IPS-NIHi7 (cell line): ENCODE measurements at regions not wholly inside any gene's neighbourhood (a gene's known extent, or its start where the extent isn't known, plus 50 kb on each side); places are given as distances from the start of the nearest gene placed in this dataset.

Source experiments
- DNase-seq: peaks from one replicate; pipeline ENCODE4 v3.0.0; 2012; ENCODE audit warnings: mixed read lengths; ENCODE audit errors: extremely low spot score

DNA sequence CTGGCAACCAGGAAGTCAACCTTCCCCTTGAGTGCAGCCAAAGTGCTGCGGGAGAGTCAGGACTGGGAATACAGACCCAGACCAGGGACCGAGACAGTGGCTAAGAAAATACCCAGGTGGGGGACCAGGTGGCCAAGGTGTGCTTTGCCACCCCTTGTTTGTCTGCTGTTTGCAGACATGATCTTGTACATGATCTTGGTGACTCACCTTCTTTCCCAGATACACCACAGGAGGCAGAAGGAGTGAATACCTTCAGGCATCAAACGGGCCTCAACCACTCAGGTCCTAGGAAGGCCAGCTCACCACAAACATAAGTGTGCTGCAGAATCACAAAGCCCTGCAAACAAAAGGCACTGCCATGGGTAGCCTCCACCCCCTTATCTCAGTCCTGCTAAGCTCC is 62.0 kb downstream of the CNGA2 start:
- no peak for DNase-seq

DNA sequence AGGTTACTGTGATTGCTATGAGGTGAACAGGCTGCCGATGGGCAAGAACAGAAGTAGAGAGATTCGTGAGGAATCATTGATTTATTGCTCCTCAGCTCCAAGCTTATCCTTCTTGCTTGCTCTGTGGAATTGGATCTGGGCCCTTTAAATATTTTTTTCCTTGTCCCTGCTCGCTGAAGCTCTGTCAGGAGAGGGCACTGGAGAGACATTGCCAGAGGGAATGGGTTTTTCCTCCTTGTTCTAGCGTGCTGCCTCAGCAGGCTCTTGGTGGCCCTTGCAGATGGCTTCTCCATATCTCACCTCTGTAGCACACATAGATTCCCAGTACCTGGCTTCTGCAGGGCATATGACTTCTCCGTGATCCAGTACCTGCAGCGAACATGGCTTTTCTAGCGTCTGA is 67.4 kb downstream of the CNGA2 start:
- DNase-seq: peak; percentile 14

DNA sequence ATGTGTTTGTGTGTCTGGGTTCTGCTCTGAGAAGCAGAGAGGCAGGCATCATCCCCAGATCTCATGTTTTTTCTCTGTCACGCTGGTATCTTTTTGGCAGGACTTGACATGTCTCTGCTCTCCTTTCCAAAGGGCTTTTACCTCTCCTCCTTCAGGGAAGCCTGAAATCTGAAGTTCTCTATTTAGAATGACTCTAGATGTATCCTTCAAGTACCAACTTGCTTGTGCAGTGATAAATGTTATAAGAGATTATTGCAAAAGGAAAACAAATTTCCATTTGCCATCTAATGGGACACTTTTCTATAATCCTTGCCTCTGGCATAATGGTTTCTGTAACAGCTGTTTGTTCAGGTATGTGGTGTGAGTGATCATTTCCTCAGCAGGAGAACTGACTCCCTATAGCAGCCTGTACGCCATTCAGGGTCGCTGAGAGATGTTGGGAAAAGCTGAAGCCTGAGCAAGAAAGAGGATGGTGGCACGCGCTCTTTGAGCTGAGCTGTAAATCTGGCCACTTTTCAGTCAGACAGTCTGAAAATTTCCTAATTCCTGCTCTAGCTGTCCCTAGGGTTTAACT is 72.5 kb downstream of the CNGA2 start:
- DNase-seq: no peak

DNA sequence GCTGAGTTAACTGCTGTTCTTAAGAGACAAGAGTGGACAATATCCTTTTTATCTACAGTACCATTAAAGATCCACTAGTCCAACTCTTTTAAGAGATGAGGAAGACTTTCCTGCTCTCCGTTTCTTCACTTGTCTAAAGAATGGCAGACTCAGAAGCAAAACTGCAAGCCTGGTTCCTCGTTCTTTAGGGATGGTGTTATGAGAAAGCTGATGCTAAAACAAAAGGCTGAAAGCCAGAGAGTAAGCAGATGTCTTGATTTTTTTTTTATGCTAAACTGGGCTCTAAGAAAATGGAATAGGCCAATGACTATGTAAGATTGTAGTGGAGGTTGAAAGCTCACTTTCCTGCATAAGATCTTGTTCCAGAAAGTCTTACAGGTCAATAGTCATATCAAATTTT is 78.1 kb downstream of the CNGA2 start:
- DNase-seq: no peak

DNA sequence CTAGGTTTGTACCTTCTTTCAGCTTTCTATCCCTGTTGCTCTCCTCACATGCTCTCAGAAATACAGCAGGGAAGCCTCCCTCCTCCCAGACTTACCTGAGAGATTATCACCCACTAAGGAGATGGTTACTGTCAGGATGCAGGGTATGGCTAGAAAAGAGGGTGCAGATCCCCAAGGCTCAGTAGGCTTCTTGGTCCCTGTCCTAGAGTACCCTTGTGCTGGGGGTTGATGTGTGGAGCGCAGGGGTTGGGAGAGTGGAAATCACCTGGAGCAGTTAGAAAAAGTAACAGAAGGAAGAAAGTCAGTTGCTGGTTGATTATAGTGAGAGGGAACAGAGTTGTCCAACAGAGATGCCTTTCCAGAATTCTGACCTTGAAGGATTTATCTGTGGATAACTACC is 80.2 kb downstream of the CNGA2 start:
- DNase-seq: no peak

DNA sequence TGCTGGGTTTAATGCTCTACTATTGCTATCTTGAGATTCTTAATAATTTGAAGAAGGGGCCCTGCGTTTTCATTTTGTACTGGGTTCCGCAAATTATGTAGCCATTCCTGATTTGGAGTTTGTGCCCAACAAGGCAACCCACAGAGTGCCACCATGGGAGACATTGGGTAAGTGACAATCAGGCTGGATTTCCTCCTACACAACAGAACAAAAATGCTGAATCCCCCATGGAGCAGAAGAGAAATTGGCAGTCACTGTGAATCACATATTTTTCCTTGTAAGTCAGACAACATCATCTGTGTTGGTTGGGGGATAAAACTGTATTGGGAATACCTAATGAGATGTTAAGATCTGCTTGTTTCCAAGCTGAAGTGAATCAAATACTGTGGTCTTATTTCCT is 80.9 kb downstream of the CNGA2 start:
- DNase-seq: no peak

DNA sequence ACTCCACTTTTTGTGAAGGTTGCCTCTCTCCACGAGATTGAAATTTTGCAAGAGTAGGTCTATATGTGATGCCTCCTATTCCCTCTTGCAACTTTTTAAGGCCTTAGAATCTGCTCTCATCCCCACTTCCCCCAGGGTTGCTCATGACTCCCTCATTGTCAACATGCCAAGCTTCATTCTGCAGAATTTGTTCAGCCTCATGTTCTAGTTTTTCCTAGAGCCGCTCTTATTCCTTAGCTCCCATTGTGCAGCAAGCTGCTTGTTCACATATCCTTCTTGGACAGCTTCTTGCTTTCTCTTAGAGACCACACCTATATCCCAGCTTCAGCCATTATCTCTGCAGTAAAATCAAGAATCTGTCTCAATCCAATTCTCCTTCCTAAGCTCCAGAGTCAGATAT is 82.4 kb downstream of the CNGA2 start:
- no peak for DNase-seq

DNA sequence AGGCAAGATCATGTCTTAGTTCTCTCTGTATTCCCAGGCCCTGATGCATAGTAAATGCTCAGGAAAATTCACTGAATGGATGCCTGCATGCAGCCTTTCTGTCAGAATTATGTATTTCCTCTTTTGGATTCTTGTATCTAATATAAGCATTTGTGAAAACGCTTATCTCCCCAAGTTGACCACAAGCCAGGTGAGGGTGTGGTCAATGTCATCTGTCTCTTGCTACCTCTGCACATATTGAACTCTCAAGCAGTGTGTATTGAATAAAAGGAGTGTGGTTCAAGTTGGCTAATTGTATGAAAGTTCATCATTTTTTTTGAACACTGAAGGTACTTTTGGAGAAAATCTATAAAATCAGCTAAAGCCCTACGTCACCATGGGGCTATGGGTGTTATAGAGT is 84.3 kb downstream of the CNGA2 start:
- no peak for DNase-seq

DNA sequence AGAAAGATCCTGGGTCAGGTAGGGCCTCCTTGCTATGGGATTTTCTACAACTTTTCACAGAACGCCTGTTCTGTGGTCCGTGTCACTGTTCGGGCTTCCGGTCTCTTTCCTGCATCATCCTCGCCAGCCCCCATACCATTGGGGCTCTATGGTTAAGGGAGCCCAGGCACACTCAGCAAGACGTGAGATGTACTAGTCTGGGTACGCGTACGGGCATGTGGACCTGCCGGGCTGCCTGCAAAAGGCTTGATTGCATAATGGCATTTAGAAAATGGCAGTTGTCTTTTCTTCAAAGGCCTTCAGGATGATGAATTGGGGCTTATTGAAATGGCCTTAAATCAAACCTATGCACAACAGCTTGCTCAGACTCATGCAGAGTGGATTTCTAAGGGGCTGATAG is 86.7 kb downstream of the CNGA2 start:
- no peak for DNase-seq

DNA sequence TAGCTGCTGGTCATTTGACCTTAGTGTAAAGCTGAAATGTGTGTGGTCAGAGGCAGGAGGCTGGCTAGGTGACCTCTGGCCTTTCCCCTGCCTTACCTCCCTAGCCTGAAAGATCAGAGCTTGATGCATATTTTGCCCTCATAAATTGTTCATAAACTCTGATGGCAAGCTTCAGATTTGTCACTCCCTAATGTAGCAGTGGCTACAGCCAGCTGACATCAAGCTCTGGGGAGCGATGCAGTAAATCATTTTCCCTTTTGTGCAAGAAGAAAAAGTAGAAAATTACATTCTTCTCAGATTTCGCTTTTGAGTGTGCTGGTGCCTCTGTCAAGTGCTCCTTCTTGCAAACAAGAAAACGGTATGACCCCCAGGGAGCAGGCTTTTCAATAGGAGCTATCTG is 87.7 kb upstream of the MAGEA4 start:
- DNase-seq: no peak

DNA sequence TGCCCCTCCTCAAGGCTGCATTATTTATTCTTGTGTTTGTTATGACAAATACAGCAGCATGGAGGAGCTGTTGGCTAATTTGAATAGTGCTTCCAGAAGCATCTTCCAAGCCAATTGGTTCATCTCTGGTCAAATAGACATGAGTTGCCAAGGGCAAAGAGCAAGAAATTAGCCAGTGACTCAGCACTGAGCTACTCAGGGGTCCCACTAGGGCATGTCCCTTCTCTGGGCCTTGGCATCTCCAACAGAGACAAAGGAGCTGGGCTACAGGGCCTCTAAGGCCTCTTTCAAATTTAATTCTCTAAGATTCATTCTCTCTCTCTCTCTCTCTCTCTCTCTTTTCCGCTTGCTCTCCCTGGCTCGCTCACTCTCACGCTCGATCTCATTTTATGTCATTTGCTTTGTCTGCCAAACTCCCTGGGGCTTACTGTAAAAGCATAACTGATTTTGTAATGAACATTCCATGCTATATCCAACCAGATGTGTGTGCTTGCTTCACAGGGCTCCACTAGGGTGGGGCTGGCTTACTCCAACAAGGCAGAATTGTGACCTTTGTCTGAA is 86.7 kb upstream of the MAGEA4 start:
- DNase-seq: no peak

DNA sequence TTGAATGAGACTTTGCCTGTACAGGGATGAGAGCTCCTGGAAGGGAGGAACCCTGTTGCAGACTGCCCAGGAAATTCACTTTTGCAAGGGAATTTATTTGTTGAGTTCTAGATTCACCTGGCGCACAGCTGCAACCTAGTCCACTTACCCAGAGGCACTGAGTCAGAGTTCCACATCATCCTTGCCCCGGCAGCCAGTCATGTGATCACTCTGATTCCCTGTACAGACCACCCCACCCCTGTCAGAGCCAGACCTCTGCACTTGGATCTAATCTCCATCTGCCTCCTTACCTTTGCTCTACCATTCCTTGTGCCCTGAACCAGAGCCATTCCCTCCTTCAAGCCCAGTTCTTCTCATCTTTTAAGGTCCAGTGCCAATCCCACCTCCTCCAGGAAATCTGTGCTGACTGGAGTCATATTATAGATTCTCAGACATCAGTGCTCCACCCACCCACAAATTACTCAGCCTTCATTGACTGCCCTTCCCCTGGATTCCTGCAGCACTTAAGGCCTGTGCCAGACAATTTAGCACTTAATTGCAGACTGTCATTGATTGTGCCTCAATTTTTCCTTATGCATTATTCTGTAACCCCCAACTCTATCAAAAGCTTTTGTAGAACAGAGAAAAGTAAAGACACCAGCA is 84.1 kb upstream of the MAGEA4 start:
- DNase-seq: no peak

DNA sequence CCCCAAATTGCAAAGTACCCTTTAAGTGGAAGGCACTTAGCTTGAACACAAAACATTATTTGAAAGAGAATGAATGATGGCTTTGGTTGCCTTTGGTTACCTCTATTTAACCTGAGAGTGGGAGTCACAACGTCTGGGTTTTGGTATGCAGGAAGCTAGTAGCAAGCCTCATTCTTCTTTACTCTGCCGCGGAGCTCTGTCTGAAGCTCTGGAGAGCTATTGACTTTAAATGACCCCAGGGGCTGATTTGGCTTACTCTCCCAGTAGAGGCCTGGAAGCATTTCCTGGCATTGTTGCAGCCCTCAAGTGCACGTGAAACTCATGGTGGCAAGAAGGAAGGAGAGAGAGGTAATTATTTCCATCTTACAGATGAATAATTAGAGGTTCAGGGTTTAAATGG is 81.8 kb upstream of the MAGEA4 start:
- no peak for DNase-seq

DNA sequence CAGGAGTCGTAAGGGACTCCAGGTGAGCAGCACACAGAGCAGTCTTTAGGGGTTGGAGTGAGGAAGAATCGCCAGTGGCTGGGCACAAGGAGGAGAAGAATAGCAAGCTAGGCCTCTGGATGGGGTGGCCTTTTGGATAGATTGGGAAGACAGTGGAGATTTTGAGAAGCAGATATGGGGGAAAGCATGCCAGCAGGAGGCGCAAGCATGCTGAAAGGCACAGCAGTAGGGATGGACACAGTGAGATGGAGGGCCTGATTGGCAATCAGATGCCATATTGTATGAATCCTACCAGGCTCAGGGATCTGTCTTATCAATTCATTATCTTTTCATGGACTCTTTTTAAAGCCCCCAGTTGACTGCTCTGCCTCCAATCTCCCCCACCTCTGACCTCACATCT is 60.4 kb upstream of the MAGEA4 start:
- DNase-seq: no peak

DNA sequence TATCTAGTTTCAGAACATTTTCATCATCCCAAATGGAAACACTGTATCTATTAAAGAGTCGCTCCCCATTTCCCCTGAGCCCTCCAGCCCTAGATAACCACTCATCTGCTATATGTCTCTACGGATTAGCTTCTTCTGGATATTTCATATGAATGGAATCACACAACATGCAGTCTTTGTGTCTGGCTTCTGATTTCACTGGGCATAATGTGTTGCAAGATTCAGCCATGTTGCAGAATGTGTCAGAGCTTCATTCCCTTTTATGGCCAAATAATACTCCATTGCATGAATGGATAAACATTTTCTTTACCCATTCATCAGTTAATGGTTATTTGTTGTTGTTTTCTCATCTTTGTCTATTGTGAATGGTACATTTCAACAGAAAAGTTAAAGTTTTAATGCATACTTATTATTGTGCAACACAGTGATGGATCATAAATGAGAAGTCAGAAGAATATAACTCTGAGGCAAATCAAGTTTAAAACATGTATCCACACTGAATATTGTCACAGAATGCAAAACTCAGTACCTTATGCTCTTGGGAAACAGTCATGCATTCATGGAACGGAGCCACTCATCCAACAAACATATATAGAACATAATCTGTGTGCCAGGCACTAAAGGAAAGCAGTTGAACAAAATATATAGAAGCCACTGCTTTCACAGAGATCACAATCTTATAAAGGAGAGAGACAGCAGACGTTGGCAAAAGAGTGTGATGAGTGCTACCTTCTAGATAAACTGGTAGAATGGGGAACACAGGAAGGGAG is 57.8 kb upstream of the MAGEA4 start:
- no peak for DNase-seq

DNA sequence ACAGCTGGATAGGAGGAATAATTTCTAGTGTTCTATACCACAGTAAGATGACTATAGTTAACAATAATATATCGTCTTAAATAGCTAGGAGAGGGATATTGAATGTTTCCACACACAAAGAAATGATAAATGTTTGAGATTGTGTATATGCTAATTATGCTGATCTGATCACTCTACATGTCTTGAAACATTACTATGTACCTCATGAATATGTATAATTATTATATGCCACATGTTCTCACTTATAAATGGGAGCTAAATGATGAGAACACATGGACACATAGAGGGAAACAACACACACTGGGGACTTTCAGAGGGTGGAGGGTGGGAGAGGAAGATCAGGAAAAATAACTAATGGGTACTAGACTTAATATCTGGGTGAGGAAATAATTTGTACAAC is 53.2 kb upstream of the MAGEA4 start:
- DNase-seq: no peak

DNA sequence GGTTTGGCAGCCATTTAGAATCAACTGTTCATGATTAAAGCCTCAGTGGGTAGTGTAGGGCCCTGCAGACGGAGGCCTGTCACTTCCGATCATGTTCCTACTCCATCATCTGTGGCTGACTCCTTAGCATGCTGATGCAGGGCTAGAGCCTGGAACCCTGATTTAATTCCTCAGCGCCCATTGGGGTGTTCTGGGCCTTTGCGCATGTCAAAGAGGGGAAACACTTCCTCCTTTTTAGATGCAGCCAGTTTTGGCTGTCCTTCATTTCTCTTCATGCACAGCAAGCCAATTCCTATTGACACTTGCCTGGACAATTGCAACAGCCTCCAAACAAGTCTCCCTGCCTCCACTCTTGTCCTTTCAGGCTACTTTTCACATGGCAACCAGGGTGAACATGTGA is 51.9 kb upstream of the MAGEA4 start:
- DNase-seq: no peak
